HEK293 (cell line): ENCODE measurements at regions not wholly inside any gene's neighbourhood (a gene's known extent, or its start where the extent isn't known, plus 50 kb on each side); places are given as distances from the start of the nearest gene placed in this dataset.

Source experiments
- CTCF ChIA-PET: fragments of 350-600 bp; formaldehyde crosslinking; extraction: SDS; loops from one replicate; lab custom pipeline; 2021; ENCODE audit warnings: antibody characterized with exemption; lab: Yijun Ruan, JAX
- POLR2A ChIA-PET: fragments of 300-600 bp; formaldehyde crosslinking; extraction: SDS; loops from one replicate; lab custom pipeline; 2020; ENCODE audit warnings: antibody characterized with exemption, inconsistent platforms; lab: Yijun Ruan, JAX
- H3K27ac ChIP-seq: fragments of 200-500 bp; sonication (Bioruptor generic); 2 replicates; pipeline ENCODE4 v1.5.1; 2014; ENCODE audit warnings: low read depth, low read length, control low read depth, inconsistent platforms; ENCODE audit errors: extremely low read depth
- H3K36me3 ChIP-seq, 2 experiments: fragments of 200-500 bp in 1 of 2; sonication (Bioruptor generic) in 1 of 2; 1 replicate in 1 of 2; 2 replicates in 1 of 2; pipeline ENCODE4 v1.5.1; 2014 to 2017; ENCODE audit warnings: inconsistent platforms in 2 of 2, low read length in 2 of 2; ENCODE audit not compliant: control insufficient read depth in 2 of 2, insufficient read depth in 1 of 2
- H3K4me1 ChIP-seq: fragments of 200-500 bp; sonication (Bioruptor generic); 2 replicates; pipeline ENCODE4 v1.5.1; 2014; ENCODE audit warnings: mild to moderate bottlenecking, low read length, inconsistent platforms; ENCODE audit not compliant: control insufficient read depth, insufficient read depth
- H3K4me3 ChIP-seq: 2 replicates; pipeline ENCODE4 v1.5.1; 2011; ENCODE audit warnings: low read depth, mild to moderate bottlenecking, control low read depth, low read length, moderate library complexity
- H3K9me3 ChIP-seq: fragments of 200-500 bp; sonication (Bioruptor generic); 2 replicates; pipeline ENCODE4 v1.5.1; 2014; ENCODE audit warnings: low read depth, low read length, inconsistent platforms; ENCODE audit not compliant: control insufficient read depth, insufficient read depth
- HOXA7 ChIP-seq: sonication (generic); formaldehyde crosslinking; IDR thresholded peaks from 2 replicates; pipeline ENCODE4 v1.8.1; 2022; ENCODE audit warnings: missing genetic modification reagents, borderline replicate concordance
- HOXD13 ChIP-seq: sonication (generic); formaldehyde crosslinking; IDR thresholded peaks from 2 replicates; pipeline ENCODE4 v1.8.0; 2022; ENCODE audit warnings: missing genetic modification reagents, borderline replicate concordance
- KLF16 ChIP-seq: fragments of 450-650 bp; formaldehyde crosslinking; IDR thresholded peaks from 2 replicates; pipeline ENCODE4 v1.5.1; 2017; ENCODE audit warnings: missing biosample characterization, missing genetic modification characterization
- KLF9 ChIP-seq: fragments of 450-650 bp; formaldehyde crosslinking; IDR thresholded peaks from 2 replicates; pipeline ENCODE4 v1.5.1; 2016; ENCODE audit warnings: missing biosample characterization, missing genetic modification characterization, low read depth
- MZF1 ChIP-seq: fragments of 450-650 bp; formaldehyde crosslinking; IDR thresholded peaks from 2 replicates; pipeline ENCODE4 v1.5.1; 2017; ENCODE audit warnings: missing biosample characterization, missing genetic modification characterization, borderline replicate concordance
- WT1 ChIP-seq: fragments of 450-650 bp; formaldehyde crosslinking; IDR thresholded peaks from 2 replicates; pipeline ENCODE4 v1.5.1; 2016; ENCODE audit warnings: missing biosample characterization, missing genetic modification characterization
- YY2 ChIP-seq: fragments of 450-650 bp; formaldehyde crosslinking; IDR thresholded peaks from 2 replicates; pipeline ENCODE4 v1.5.1; 2016; ENCODE audit warnings: missing biosample characterization, missing genetic modification characterization
- ZBTB7A ChIP-seq: fragments of 450-650 bp; formaldehyde crosslinking; IDR thresholded peaks from 2 replicates; pipeline ENCODE4 v1.5.1; 2016; ENCODE audit warnings: low read depth, missing biosample characterization, missing genetic modification characterization
- ZIC2 ChIP-seq: fragments of 450-650 bp; formaldehyde crosslinking; IDR thresholded peaks from 2 replicates; pipeline ENCODE4 v1.5.1; 2016; ENCODE audit warnings: missing biosample characterization, missing genetic modification characterization
- ZNF146 ChIP-seq: fragments of 450-650 bp; formaldehyde crosslinking; IDR thresholded peaks from 2 replicates; pipeline ENCODE4 v1.5.1; 2016; ENCODE audit warnings: missing biosample characterization, missing genetic modification characterization
- ZNF148 ChIP-seq: fragments of 450-650 bp; formaldehyde crosslinking; IDR thresholded peaks from 2 replicates; pipeline ENCODE4 v1.5.0; 2017; ENCODE audit warnings: missing biosample characterization, missing genetic modification characterization, borderline replicate concordance
- ZNF174 ChIP-seq: fragments of 450-650 bp; formaldehyde crosslinking; IDR thresholded peaks from 2 replicates; pipeline ENCODE4 v1.5.0; 2017; ENCODE audit warnings: missing biosample characterization, mild to moderate bottlenecking, missing genetic modification characterization
- ZNF211 ChIP-seq: fragments of 450-650 bp; formaldehyde crosslinking; IDR thresholded peaks from 2 replicates; pipeline ENCODE4 v1.5.1; 2016; ENCODE audit warnings: low read depth, missing biosample characterization, missing genetic modification characterization
- ZNF292 ChIP-seq: fragments of 450-650 bp; formaldehyde crosslinking; IDR thresholded peaks from 2 replicates; pipeline ENCODE4 v1.5.1; 2016; ENCODE audit warnings: low read depth, missing biosample characterization, missing genetic modification characterization, borderline replicate concordance
- ZNF416 ChIP-seq: fragments of 450-650 bp; formaldehyde crosslinking; IDR thresholded peaks from 2 replicates; pipeline ENCODE4 v1.5.1; 2016; ENCODE audit warnings: missing biosample characterization, missing genetic modification characterization
- ZNF426 ChIP-seq: fragments of 450-650 bp; formaldehyde crosslinking; IDR thresholded peaks from 2 replicates; pipeline ENCODE4 v1.5.1; 2017; ENCODE audit warnings: missing biosample characterization, missing genetic modification characterization, mild to moderate bottlenecking, inconsistent platforms, moderate library complexity
- ZNF473 ChIP-seq: fragments of 450-650 bp; formaldehyde crosslinking; IDR thresholded peaks from 2 replicates; pipeline ENCODE4 v1.5.1; 2017; ENCODE audit warnings: missing biosample characterization, missing genetic modification characterization
- ZNF510 ChIP-seq: fragments of 450-650 bp; formaldehyde crosslinking; IDR thresholded peaks from 2 replicates; pipeline ENCODE4 v1.5.1; 2018; ENCODE audit warnings: mild to moderate bottlenecking, missing genetic modification characterization, missing biosample characterization; ENCODE audit not compliant: insufficient replicate concordance
- ZNF529 ChIP-seq: fragments of 450-650 bp; formaldehyde crosslinking; IDR thresholded peaks from 2 replicates; pipeline ENCODE4 v1.5.1; 2017; ENCODE audit warnings: missing genetic modification characterization, missing biosample characterization; ENCODE audit not compliant: insufficient replicate concordance
- ZNF585B ChIP-seq: fragments of 450-650 bp; formaldehyde crosslinking; IDR thresholded peaks from 2 replicates; pipeline ENCODE4 v1.5.1; 2016; ENCODE audit warnings: missing biosample characterization, missing genetic modification characterization
- ZNF596 ChIP-seq: fragments of 450-650 bp; IDR thresholded peaks from 2 replicates; pipeline ENCODE4 v1.5.0; 2018; ENCODE audit warnings: missing biosample characterization, mild to moderate bottlenecking, missing genetic modification characterization, moderate library complexity
- ZNF623 ChIP-seq: fragments of 450-650 bp; formaldehyde crosslinking; IDR thresholded peaks from 2 replicates; pipeline ENCODE4 v1.5.1; 2016; ENCODE audit warnings: missing biosample characterization, missing genetic modification characterization
- ZNF670 ChIP-seq: fragments of 450-650 bp; formaldehyde crosslinking; IDR thresholded peaks from 2 replicates; pipeline ENCODE4 v1.5.1; 2016; ENCODE audit warnings: missing biosample characterization, missing genetic modification characterization, low read depth
- ZNF747 ChIP-seq: fragments of 450-650 bp; formaldehyde crosslinking; IDR thresholded peaks from 2 replicates; pipeline ENCODE4 v1.5.1; 2016; ENCODE audit warnings: missing biosample characterization, missing genetic modification characterization
- ZNF76 ChIP-seq: fragments of 450-650 bp; formaldehyde crosslinking; IDR thresholded peaks from 2 replicates; pipeline ENCODE4; 2016; ENCODE audit warnings: low read depth, missing biosample characterization, missing genetic modification characterization, borderline replicate concordance
- ZNF792 ChIP-seq: fragments of 450-650 bp; formaldehyde crosslinking; IDR thresholded peaks from 2 replicates; pipeline ENCODE4 v1.5.1; 2016; ENCODE audit warnings: missing biosample characterization, missing genetic modification characterization
- ZNF830 ChIP-seq: fragments of 450-650 bp; IDR thresholded peaks from 2 replicates; pipeline ENCODE4 v1.5.0; 2018; ENCODE audit warnings: missing biosample characterization, missing genetic modification characterization, low read depth, mild to moderate bottlenecking, moderate library complexity
- ZNF837 ChIP-seq: fragments of 450-650 bp; formaldehyde crosslinking; IDR thresholded peaks from 2 replicates; pipeline ENCODE4 v1.5.1; 2016; ENCODE audit warnings: missing biosample characterization, missing genetic modification characterization
- ZNF843 ChIP-seq: fragments of 450-650 bp; formaldehyde crosslinking; IDR thresholded peaks from 2 replicates; pipeline ENCODE4 v1.5.1; 2016; ENCODE audit warnings: missing biosample characterization, missing genetic modification characterization
- ZSCAN16 ChIP-seq: fragments of 450-650 bp; formaldehyde crosslinking; IDR thresholded peaks from 2 replicates; pipeline ENCODE4 v1.5.1; 2016; ENCODE audit warnings: missing biosample characterization, missing genetic modification characterization
- ZSCAN23 ChIP-seq: fragments of 450-650 bp; formaldehyde crosslinking; IDR thresholded peaks from 2 replicates; pipeline ENCODE4 v1.5.1; 2016; ENCODE audit warnings: missing biosample characterization, missing genetic modification characterization
- ZXDB ChIP-seq: fragments of 450-650 bp; formaldehyde crosslinking; IDR thresholded peaks from 2 replicates; pipeline ENCODE4 v1.5.1; 2016; ENCODE audit warnings: missing biosample characterization, missing genetic modification characterization
- TF ChIP-seq, protein P1 (sequence below): fragments of 450-650 bp; formaldehyde crosslinking; IDR thresholded peaks from 2 replicates; pipeline ENCODE4 v1.5.1; 2016; ENCODE audit warnings: missing biosample characterization, missing genetic modification characterization

GRCh38 chr15:46518381-46518780, 883.6 kb downstream of the SQOR start:
- no peaks in the 10 kb centered on the region for H3K9me3 ChIP-seq
- no peak overlapping the region for H3K4me3 ChIP-seq
- TF ChIP-seq ZNF792 (tag by site-specific recombination) = no peak
- no peak for TF ChIP-seq ZNF529
- no peak for TF ChIP-seq ZNF670 (tag by site-specific recombination)
- TF ChIP-seq KLF9 = no peak
- no peak for TF ChIP-seq ZNF416 (tag by site-specific recombination)
- no peak for TF ChIP-seq ZNF510 (tag by site-specific recombination)
- TF ChIP-seq ZXDB (tag by site-specific recombination) = no peak
- TF ChIP-seq ZNF148 (tag by site-specific recombination) = no peak
- TF ChIP-seq ZNF747 = no peak
- TF ChIP-seq HOXA7 (CRISPR knock-in tag) = no peak
- TF ChIP-seq YY2 (tag by site-specific recombination) = no peak
- no peak for TF ChIP-seq MZF1 (tag by site-specific recombination)
- TF ChIP-seq, protein P1, sequence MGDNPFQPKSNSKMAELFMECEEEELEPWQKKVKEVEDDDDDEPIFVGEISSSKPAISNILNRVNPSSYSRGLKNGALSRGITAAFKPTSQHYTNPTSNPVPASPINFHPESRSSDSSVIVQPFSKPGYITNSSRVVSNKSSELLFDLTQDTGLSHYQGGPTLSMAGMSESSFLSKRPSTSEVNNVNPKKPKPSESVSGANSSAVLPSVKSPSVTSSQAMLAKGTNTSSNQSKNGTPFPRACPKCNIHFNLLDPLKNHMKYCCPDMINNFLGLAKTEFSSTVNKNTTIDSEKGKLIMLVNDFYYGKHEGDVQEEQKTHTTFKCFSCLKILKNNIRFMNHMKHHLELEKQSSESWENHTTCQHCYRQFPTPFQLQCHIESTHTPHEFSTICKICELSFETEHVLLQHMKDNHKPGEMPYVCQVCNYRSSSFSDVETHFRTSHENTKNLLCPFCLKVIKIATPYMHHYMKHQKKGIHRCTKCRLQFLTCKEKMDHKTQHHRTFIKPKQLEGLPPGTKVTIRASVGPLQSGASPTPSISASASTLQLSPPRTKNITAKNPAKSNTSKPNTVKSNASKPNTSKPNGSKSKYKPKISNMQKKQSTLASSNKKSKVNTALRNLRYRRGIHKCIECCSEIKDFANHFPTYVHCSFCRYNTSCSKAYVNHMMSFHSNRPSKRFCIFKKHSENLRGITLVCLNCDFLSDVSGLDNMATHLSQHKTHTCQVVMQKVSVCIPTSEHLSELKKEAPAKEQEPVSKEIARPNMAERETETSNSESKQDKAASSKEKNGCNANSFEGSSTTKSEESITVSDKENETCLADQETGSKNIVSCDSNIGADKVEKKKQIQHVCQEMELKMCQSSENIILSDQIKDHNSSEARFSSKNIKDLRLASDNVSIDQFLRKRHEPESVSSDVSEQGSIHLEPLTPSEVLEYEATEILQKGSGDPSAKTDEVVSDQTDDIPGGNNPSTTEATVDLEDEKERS (tag by site-specific recombination) = no peak
- no peak for TF ChIP-seq KLF16
- no peak for TF ChIP-seq ZNF174
- no peak for TF ChIP-seq ZNF426
- TF ChIP-seq ZNF473 (tag by site-specific recombination) = no peak
- TF ChIP-seq ZNF292 = no peak
- TF ChIP-seq WT1 (tag by site-specific recombination) = no peak
- TF ChIP-seq ZNF596 (tag by site-specific recombination) = no peak
- H3K27ac ChIP-seq = no peak overlapping the region
- ChIA-PET CTCF (no interaction called here), POLR2A (no interaction called here)
- no peaks in the 10 kb centered on the region for H3K4me1 ChIP-seq
- no peaks in the 10 kb centered on the region for H3K36me3 ChIP-seq

GRCh38 chr15:46523701-46524100, 888.9 kb downstream of the SQOR start:
- no peak overlapping the region for H3K4me3 ChIP-seq
- no peaks in the 10 kb centered on the region for H3K4me1 ChIP-seq
- H3K27ac ChIP-seq = no peak overlapping the region
- no peaks in the 10 kb centered on the region for H3K9me3 ChIP-seq
- POLR2A ChIA-PET = no interaction called here
- CTCF ChIA-PET = no interaction called here
- no peaks in the 10 kb centered on the region for H3K36me3 ChIP-seq
- TF ChIP-seq ZNF146 (tag by site-specific recombination) (no peak), ZNF585B (tag by site-specific recombination) (no peak), ZIC2 (tag by site-specific recombination) (no peak), ZNF76 (no peak), HOXD13 (no peak), ZNF830 (tag by site-specific recombination) (no peak), ZSCAN16 (tag by site-specific recombination) (no peak), ZNF211 (tag by site-specific recombination) (no peak), ZBTB7A (tag by site-specific recombination) (no peak), ZNF837 (tag by site-specific recombination) (no peak), ZSCAN23 (tag by site-specific recombination) (no peak), KLF9 (no peak), ZNF843 (no peak), ZNF174 (no peak), ZNF623 (tag by site-specific recombination) (no peak)
